ENCODE measurements at regions not wholly inside any gene's neighbourhood (a gene's known extent, or its start where the extent isn't known, plus 50 kb on each side); places are given as distances from the start of the nearest gene placed in this dataset.

DNA sequence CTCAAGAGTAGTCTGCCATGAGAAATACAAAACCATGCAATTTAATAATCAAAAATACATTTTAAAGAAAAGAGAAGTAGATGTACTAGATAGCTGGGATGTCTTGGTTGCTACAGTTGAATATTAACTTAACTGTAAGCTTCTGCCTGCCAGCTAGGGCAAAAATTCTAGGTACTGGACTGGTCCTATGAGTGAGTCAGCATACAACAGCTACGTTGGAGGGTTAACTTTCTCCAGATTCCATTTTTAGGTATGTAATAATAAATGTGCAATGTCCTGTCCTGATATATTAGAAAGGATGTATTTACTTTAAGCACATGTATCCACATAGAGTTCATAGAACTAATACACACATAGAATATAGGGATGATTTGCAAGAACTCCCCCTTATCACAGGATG lies 230.1 kb downstream of the CAAP1 start:
- H3K27me3 Mint-ChIP-seq (ENCODE audit: low read depth in 2 of 2) = no peaks in the 10 kb centered on the region
- ATAC-seq (no peak), DNase-seq (no peak)
- H3K27ac Mint-ChIP-seq = no peak overlapping the region
- H3K9me3 Mint-ChIP-seq = peaks cover 9 to 13% of the 10 kb centered on the region in 2 donors
- H3K4me1 Mint-ChIP-seq = no peaks in the 10 kb centered on the region
- H3K9me3 ChIP-seq (ENCODE audit: control insufficient read depth, insufficient read depth, low read length) = no peaks in the 10 kb centered on the region
- H3K27ac ChIP-seq (ENCODE audit: low read length) = no peak overlapping the region
- no peaks in the 10 kb centered on the region for H3K4me1 ChIP-seq (ENCODE audit: control insufficient read depth, insufficient read depth, low read length)
- intact Hi-C loops (cut with micrococcal nuclease) = no loop called here
- no peaks in the 10 kb centered on the region for H3K27me3 ChIP-seq (ENCODE audit: control insufficient read depth, insufficient read depth, low read length)
- H3K4me3 ChIP-seq (ENCODE audit: low read length) = no peak overlapping the region
- TF ChIP-seq, protein P1, sequence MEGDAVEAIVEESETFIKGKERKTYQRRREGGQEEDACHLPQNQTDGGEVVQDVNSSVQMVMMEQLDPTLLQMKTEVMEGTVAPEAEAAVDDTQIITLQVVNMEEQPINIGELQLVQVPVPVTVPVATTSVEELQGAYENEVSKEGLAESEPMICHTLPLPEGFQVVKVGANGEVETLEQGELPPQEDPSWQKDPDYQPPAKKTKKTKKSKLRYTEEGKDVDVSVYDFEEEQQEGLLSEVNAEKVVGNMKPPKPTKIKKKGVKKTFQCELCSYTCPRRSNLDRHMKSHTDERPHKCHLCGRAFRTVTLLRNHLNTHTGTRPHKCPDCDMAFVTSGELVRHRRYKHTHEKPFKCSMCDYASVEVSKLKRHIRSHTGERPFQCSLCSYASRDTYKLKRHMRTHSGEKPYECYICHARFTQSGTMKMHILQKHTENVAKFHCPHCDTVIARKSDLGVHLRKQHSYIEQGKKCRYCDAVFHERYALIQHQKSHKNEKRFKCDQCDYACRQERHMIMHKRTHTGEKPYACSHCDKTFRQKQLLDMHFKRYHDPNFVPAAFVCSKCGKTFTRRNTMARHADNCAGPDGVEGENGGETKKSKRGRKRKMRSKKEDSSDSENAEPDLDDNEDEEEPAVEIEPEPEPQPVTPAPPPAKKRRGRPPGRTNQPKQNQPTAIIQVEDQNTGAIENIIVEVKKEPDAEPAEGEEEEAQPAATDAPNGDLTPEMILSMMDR (IDR thresholded peaks at IDR 0.05) = no peak
- no peaks in the 10 kb centered on the region for H3K36me3 ChIP-seq (ENCODE audit: control insufficient read depth, insufficient read depth, low read length)
- WGBS (ENCODE audit: insufficient coverage) = 60% methylated on average over 1 of the region's 1 CpG
- no peaks in the 10 kb centered on the region for H3K36me3 Mint-ChIP-seq
- no peak overlapping the region for H3K4me3 Mint-ChIP-seq

GRCh38 chr9:26658476-26658875 lies 234.1 kb downstream of the CAAP1 start:
- 81% methylated on average over 3 of the region's 3 CpGs for WGBS (ENCODE audit: insufficient coverage)
- no peaks in the 10 kb centered on the region for H3K9me3 ChIP-seq (ENCODE audit: control insufficient read depth, insufficient read depth, low read length)
- DNase-seq = no peak
- H3K4me3 Mint-ChIP-seq = no peak overlapping the region
- H3K4me1 ChIP-seq (ENCODE audit: control insufficient read depth, insufficient read depth, low read length) = no peaks in the 10 kb centered on the region
- H3K36me3 ChIP-seq (ENCODE audit: control insufficient read depth, insufficient read depth, low read length) = no peaks in the 10 kb centered on the region
- intact Hi-C loops (cut with micrococcal nuclease) = no loop called here
- no peak overlapping the region for H3K4me3 ChIP-seq (ENCODE audit: low read length)
- no peak overlapping the region for H3K27ac ChIP-seq (ENCODE audit: low read length)
- H3K27me3 Mint-ChIP-seq (ENCODE audit: low read depth in 2 of 2) = no peaks in the 10 kb centered on the region
- peaks cover 14 to 18% of the 10 kb centered on the region in 2 donors for H3K9me3 Mint-ChIP-seq
- TF ChIP-seq, protein P1 (IDR thresholded peaks at IDR 0.05) = no peak
- no peak for ATAC-seq
- H3K36me3 Mint-ChIP-seq = no peaks in the 10 kb centered on the region
- no peak overlapping the region for H3K27ac Mint-ChIP-seq
- no peaks in the 10 kb centered on the region for H3K27me3 ChIP-seq (ENCODE audit: control insufficient read depth, insufficient read depth, low read length)
- H3K4me1 Mint-ChIP-seq = no peaks in the 10 kb centered on the region

- intact Hi-C loops (cut with micrococcal nuclease) = no loop called here
- ATAC-seq (no peak), DNase-seq (no peak)
- TF ChIP-seq, protein P1 (IDR thresholded peaks at IDR 0.05) = no peak
- Histone ChIP-seq H3K27ac (ENCODE audit: low read length) (no peak overlapping the region), H3K4me1 (ENCODE audit: control insufficient read depth, insufficient read depth, low read length) (no peaks in the 10 kb centered on the region), H3K36me3 (ENCODE audit: control insufficient read depth, insufficient read depth, low read length) (no peaks in the 10 kb centered on the region), H3K9me3 (ENCODE audit: control insufficient read depth, insufficient read depth, low read length) (no peaks in the 10 kb centered on the region), H3K27me3 (ENCODE audit: control insufficient read depth, insufficient read depth, low read length) (no peaks in the 10 kb centered on the region), H3K4me3 (ENCODE audit: low read length) (no peak overlapping the region)
- Mint-ChIP-seq H3K27me3 (ENCODE audit: low read depth in 2 of 2) (peaks cover 0 to 2% of the 10 kb centered on the region in 2 donors), H3K27ac (no peak overlapping the region), H3K4me1 (no peaks in the 10 kb centered on the region), H3K9me3 (peaks cover 14 to 20% of the 10 kb centered on the region in 2 donors), H3K4me3 (no peak overlapping the region), H3K36me3 (no peaks in the 10 kb centered on the region)
- WGBS (ENCODE audit: insufficient coverage) = no CpG with 5 or more reads among the region's 2 CpGs
Observed at GRCh38 chr9:26657958-26658357, 234.6 kb downstream of the CAAP1 start.

Data from natural killer cell (primary cell).